Fibroblast of lung (primary cell): ENCODE measurements at regions not wholly inside any gene's neighbourhood (a gene's known extent, or its start where the extent isn't known, plus 50 kb on each side); places are given as distances from the start of the nearest gene placed in this dataset.

Source experiments
- EZH2 ChIP-seq: IDR thresholded peaks from 2 replicates; pipeline ENCODE4 v1.5.1; 2012; ENCODE audit warnings: low read length, control low read depth, mild to moderate bottlenecking; ENCODE audit errors: missing control alignments
- TF ChIP-seq, protein P1 (sequence below), 2 donors: IDR thresholded peaks in 1 of 2; conservative IDR thresholded peaks in 1 of 2; 1 replicate in 1 of 2; 2 replicates in 1 of 2; pipeline ENCODE4 v1.5.1; 2011 to 2012; ENCODE audit warnings: low read length in 2 of 2, control low read depth in 1 of 2, inconsistent platforms in 1 of 2, low read depth in 1 of 2, mild to moderate bottlenecking in 1 of 2

DNA sequence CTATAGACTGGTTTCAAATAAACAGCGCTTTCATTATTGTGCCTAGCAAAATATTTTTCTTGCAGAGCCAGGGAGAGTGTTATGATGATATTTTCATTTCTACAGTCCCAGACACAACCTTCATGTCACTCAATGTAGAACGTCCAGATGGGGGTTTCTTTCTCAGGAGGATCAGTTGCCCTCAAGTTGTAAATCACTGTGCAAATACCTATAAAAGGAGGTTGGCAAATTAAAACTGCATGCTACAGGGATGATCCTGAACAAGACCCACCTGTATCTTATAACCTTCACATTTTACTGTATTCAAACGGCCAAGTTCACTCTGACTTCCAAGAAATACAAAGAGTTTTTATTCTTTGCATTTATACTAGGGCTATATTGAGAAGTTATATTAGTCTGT lies 486.0 kb downstream of the EDEM1 start:
- TF ChIP-seq, protein P1, sequence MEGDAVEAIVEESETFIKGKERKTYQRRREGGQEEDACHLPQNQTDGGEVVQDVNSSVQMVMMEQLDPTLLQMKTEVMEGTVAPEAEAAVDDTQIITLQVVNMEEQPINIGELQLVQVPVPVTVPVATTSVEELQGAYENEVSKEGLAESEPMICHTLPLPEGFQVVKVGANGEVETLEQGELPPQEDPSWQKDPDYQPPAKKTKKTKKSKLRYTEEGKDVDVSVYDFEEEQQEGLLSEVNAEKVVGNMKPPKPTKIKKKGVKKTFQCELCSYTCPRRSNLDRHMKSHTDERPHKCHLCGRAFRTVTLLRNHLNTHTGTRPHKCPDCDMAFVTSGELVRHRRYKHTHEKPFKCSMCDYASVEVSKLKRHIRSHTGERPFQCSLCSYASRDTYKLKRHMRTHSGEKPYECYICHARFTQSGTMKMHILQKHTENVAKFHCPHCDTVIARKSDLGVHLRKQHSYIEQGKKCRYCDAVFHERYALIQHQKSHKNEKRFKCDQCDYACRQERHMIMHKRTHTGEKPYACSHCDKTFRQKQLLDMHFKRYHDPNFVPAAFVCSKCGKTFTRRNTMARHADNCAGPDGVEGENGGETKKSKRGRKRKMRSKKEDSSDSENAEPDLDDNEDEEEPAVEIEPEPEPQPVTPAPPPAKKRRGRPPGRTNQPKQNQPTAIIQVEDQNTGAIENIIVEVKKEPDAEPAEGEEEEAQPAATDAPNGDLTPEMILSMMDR (conservative IDR thresholded peaks at IDR 0.05 in 1 of 2, IDR thresholded peaks at IDR 0.05 in 1 of 2; ENCODE audit: low read depth in 1 of 2, low read length in 2 of 2) = no peak
- TF ChIP-seq EZH2 = no peak
